ENCODE measurements at regions not wholly inside any gene's neighbourhood (a gene's known extent, or its start where the extent isn't known, plus 50 kb on each side); places are given as distances from the start of the nearest gene placed in this dataset.

DNA sequence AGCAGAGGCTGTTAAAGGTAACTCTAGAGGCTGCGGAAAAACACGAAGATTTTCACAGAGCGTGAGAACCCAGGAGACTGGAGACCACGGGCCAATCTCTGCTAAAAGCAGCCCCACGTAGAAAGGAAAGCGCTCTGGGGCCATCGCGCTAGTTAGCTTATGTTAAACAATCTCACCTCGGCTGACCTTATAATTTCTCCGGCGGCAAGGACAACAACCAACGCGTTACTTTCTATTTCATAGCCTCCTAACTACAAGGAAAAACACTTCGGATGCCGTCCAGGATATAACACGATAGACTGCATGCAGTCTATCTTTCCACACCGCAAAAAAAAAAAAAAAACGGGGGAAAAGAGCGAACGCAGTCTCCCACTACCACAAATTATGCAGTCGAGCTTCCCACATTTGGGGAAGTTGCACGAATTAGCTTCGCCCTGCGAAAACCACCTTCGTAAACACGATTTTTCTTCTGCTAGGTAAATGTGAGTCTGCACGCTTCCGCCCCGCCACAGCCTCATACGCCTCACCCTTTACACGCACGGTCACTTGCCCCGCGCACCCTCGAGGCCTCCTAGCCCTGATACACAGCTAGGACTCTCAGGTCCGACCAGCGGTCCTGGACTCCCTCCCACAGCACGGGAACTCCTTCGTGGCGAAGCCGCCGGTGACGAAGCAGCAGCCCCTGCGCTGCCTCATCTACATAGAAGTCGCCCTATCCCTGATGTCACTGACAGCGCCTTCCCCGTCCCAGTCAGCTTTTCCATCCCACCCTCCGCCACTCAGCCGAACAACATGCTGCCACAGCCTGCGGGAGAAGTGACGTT lies 87.8 kb downstream of the PRKAB2 start (continued):
- TF ChIP-seq, protein P1, sequence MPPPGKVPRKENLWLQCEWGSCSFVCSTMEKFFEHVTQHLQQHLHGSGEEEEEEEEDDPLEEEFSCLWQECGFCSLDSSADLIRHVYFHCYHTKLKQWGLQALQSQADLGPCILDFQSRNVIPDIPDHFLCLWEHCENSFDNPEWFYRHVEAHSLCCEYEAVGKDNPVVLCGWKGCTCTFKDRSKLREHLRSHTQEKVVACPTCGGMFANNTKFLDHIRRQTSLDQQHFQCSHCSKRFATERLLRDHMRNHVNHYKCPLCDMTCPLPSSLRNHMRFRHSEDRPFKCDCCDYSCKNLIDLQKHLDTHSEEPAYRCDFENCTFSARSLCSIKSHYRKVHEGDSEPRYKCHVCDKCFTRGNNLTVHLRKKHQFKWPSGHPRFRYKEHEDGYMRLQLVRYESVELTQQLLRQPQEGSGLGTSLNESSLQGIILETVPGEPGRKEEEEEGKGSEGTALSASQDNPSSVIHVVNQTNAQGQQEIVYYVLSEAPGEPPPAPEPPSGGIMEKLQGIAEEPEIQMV (tag; conservative IDR thresholded peaks at IDR 0.05; ENCODE audit: low read depth) = no peak
- TF ChIP-seq, protein P2, sequence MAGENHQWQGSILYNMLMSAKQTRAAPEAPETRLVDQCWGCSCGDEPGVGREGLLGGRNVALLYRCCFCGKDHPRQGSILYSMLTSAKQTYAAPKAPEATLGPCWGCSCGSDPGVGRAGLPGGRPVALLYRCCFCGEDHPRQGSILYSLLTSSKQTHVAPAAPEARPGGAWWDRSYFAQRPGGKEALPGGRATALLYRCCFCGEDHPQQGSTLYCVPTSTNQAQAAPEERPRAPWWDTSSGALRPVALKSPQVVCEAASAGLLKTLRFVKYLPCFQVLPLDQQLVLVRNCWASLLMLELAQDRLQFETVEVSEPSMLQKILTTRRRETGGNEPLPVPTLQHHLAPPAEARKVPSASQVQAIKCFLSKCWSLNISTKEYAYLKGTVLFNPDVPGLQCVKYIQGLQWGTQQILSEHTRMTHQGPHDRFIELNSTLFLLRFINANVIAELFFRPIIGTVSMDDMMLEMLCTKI (IDR thresholded peaks at IDR 0.05; ENCODE audit: partially characterized antibody) = no peak
- TF ChIP-seq ERF (CRISPR knock-in tag; IDR thresholded peaks at IDR 0.05) (peak; percentile 93; the same call in 1 of the 2 replicates), POLR2AphosphoS5 (IDR thresholded peaks at IDR 0.05; ENCODE audit: control insufficient read depth, insufficient read depth, low read depth, low read length) (peak; percentile 100), SRSF9 (IDR thresholded peaks at IDR 0.05; ENCODE audit: borderline replicate concordance, low read depth, low read length) (no peak), ZNF263 (CRISPR knock-in tag; IDR thresholded peaks at IDR 0.05; ENCODE audit: borderline replicate concordance) (peak; percentile 47), MEF2A (IDR thresholded peaks at IDR 0.05; ENCODE audit: control insufficient read depth, low read depth, low read length) (peak; percentile 86), GABPA (tag; conservative IDR thresholded peaks at IDR 0.05; ENCODE audit: low read depth) (peak; percentile 66), KDM4B (IDR thresholded peaks at IDR 0.05; ENCODE audit: borderline replicate concordance in 2 of 2, low read depth in 1 of 2) (peak in 1 of 2 experiments; percentile 100; a peak in 2 of 4 replicates), RBBP5 (IDR thresholded peaks at IDR 0.05; ENCODE audit: borderline replicate concordance, insufficient read depth, low read length, poor library complexity, severe bottlenecking) (peak; percentile 19)
- TF ChIP-seq, protein P3, sequence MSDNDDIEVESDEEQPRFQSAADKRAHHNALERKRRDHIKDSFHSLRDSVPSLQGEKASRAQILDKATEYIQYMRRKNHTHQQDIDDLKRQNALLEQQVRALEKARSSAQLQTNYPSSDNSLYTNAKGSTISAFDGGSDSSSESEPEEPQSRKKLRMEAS (CRISPR knock-in tag; IDR thresholded peaks at IDR 0.05) = peak; percentile 38
- TF ChIP-seq, protein P4, sequence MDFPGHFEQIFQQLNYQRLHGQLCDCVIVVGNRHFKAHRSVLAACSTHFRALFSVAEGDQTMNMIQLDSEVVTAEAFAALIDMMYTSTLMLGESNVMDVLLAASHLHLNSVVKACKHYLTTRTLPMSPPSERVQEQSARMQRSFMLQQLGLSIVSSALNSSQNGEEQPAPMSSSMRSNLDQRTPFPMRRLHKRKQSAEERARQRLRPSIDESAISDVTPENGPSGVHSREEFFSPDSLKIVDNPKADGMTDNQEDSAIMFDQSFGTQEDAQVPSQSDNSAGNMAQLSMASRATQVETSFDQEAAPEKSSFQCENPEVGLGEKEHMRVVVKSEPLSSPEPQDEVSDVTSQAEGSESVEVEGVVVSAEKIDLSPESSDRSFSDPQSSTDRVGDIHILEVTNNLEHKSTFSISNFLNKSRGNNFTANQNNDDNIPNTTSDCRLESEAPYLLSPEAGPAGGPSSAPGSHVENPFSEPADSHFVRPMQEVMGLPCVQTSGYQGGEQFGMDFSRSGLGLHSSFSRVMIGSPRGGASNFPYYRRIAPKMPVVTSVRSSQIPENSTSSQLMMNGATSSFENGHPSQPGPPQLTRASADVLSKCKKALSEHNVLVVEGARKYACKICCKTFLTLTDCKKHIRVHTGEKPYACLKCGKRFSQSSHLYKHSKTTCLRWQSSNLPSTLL (IDR thresholded peaks at IDR 0.05) = no peak
- TF ChIP-seq, protein P5, sequence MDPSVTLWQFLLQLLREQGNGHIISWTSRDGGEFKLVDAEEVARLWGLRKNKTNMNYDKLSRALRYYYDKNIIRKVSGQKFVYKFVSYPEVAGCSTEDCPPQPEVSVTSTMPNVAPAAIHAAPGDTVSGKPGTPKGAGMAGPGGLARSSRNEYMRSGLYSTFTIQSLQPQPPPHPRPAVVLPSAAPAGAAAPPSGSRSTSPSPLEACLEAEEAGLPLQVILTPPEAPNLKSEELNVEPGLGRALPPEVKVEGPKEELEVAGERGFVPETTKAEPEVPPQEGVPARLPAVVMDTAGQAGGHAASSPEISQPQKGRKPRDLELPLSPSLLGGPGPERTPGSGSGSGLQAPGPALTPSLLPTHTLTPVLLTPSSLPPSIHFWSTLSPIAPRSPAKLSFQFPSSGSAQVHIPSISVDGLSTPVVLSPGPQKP (CRISPR knock-in tag; IDR thresholded peaks at IDR 0.05) = no peak
- TF ChIP-seq, protein P6, sequence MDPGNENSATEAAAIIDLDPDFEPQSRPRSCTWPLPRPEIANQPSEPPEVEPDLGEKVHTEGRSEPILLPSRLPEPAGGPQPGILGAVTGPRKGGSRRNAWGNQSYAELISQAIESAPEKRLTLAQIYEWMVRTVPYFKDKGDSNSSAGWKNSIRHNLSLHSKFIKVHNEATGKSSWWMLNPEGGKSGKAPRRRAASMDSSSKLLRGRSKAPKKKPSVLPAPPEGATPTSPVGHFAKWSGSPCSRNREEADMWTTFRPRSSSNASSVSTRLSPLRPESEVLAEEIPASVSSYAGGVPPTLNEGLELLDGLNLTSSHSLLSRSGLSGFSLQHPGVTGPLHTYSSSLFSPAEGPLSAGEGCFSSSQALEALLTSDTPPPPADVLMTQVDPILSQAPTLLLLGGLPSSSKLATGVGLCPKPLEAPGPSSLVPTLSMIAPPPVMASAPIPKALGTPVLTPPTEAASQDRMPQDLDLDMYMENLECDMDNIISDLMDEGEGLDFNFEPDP (CRISPR knock-in tag; IDR thresholded peaks at IDR 0.05) = peak; percentile 84; the same call in 1 of the 2 replicates
- TF ChIP-seq, protein P7, sequence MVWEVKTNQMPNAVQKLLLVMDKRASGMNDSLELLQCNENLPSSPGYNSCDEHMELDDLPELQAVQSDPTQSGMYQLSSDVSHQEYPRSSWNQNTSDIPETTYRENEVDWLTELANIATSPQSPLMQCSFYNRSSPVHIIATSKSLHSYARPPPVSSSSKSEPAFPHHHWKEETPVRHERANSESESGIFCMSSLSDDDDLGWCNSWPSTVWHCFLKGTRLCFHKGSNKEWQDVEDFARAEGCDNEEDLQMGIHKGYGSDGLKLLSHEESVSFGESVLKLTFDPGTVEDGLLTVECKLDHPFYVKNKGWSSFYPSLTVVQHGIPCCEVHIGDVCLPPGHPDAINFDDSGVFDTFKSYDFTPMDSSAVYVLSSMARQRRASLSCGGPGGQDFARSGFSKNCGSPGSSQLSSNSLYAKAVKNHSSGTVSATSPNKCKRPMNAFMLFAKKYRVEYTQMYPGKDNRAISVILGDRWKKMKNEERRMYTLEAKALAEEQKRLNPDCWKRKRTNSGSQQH (CRISPR knock-in tag; IDR thresholded peaks at IDR 0.05) = peak; percentile 99

All from K562 (cell line).